ENCODE measurements at regions not wholly inside any gene's neighbourhood (a gene's known extent, or its start where the extent isn't known, plus 50 kb on each side); places are given as distances from the start of the nearest gene placed in this dataset.

DNA sequence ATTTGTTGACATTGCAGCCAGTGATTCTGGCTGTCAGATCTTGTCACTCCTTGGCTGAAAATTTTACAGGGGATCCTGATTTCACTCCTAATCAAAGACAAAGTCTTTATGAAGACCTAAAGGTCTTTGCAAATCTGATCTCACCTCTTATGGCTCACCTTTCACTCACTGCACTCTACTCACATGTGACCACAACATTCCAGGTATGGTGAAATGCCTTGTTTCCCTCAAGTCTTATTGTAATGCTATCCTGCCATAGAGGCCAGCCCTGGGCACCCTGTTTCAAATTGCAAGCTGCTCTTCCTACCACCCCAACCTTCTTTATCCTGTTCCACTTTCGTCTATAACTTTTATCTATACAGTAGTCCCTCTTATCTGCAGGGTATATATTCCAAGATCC, 200.1 kb downstream of the NDFIP2 start:
- TF ChIP-seq, protein P1, sequence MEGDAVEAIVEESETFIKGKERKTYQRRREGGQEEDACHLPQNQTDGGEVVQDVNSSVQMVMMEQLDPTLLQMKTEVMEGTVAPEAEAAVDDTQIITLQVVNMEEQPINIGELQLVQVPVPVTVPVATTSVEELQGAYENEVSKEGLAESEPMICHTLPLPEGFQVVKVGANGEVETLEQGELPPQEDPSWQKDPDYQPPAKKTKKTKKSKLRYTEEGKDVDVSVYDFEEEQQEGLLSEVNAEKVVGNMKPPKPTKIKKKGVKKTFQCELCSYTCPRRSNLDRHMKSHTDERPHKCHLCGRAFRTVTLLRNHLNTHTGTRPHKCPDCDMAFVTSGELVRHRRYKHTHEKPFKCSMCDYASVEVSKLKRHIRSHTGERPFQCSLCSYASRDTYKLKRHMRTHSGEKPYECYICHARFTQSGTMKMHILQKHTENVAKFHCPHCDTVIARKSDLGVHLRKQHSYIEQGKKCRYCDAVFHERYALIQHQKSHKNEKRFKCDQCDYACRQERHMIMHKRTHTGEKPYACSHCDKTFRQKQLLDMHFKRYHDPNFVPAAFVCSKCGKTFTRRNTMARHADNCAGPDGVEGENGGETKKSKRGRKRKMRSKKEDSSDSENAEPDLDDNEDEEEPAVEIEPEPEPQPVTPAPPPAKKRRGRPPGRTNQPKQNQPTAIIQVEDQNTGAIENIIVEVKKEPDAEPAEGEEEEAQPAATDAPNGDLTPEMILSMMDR (IDR thresholded peaks at IDR 0.05; ENCODE audit: low read depth, low read length, poor library complexity, severe bottlenecking): no peak
- TF ChIP-seq EZH2phosphoT487 (IDR thresholded peaks at IDR 0.05; ENCODE audit: borderline replicate concordance, low read length): no peak

Data from DOHH2 (cell line).